ENCODE measurements at regions not wholly inside any gene's neighbourhood (a gene's known extent, or its start where the extent isn't known, plus 50 kb on each side); places are given as distances from the start of the nearest gene placed in this dataset.

- no peak for DNase-seq
Observed at GRCh38 chr4:189305500-189305899, 635.2 kb upstream of the FRG1 start.

GRCh38 chr4:189311251-189311650, 629.4 kb upstream of the FRG1 start:
- DNase-seq = no peak

GRCh38 chr4:189313064-189313463, 627.6 kb upstream of the FRG1 start:
- DNase-seq = no peak

GRCh38 chr4:189313861-189314513, 626.7 kb upstream of the FRG1 start:
- no peak for DNase-seq

- no peak for DNase-seq
Observed at GRCh38 chr4:189322426-189322825, 618.2 kb upstream of the FRG1 start.

- no peak for DNase-seq
Observed at GRCh38 chr4:189341881-189342280, 598.8 kb upstream of the FRG1 start.

GRCh38 chr4:189355590-189355989, 585.1 kb upstream of the FRG1 start:
- DNase-seq = no peak

- DNase-seq = no peak
Observed at GRCh38 chr4:189362364-189362763, 578.3 kb upstream of the FRG1 start.

- DNase-seq = no peak
Observed at GRCh38 chr4:189364032-189364449, 576.6 kb upstream of the FRG1 start.

- DNase-seq = no peak
Observed at GRCh38 chr4:189365451-189365850, 575.2 kb upstream of the FRG1 start.

GRCh38 chr4:189367832-189368231, 572.8 kb upstream of the FRG1 start:
- DNase-seq = no peak

- DNase-seq = no peak
Observed at GRCh38 chr4:189374176-189374575, 566.5 kb upstream of the FRG1 start.

- DNase-seq = no peak
Observed at GRCh38 chr4:189376901-189377300, 563.8 kb upstream of the FRG1 start.

- no peak for DNase-seq
Observed at GRCh38 chr4:189377569-189377968, 563.1 kb upstream of the FRG1 start.

- DNase-seq = no peak
Observed at GRCh38 chr4:189385098-189385497, 555.6 kb upstream of the FRG1 start.

- no peak for DNase-seq
Observed at GRCh38 chr4:189385579-189385978, 555.1 kb upstream of the FRG1 start.

GRCh38 chr4:189396435-189396834, 544.2 kb upstream of the FRG1 start:
- DNase-seq = no peak

- DNase-seq = no peak
Observed at GRCh38 chr4:189404271-189404670, 536.4 kb upstream of the FRG1 start.

- no peak for DNase-seq
Observed at GRCh38 chr4:189409158-189409557, 531.5 kb upstream of the FRG1 start.

- no peak for DNase-seq
Observed at GRCh38 chr4:189414021-189414420, 526.7 kb upstream of the FRG1 start.

- DNase-seq = no peak
Observed at GRCh38 chr4:189420572-189420971, 520.1 kb upstream of the FRG1 start.

GRCh38 chr4:189436207-189436606, 504.5 kb upstream of the FRG1 start:
- no peak for DNase-seq

- DNase-seq = no peak
Observed at GRCh38 chr4:189440716-189441115, 500.0 kb upstream of the FRG1 start.

- DNase-seq = no peak
Observed at GRCh38 chr4:189443341-189443740, 497.3 kb upstream of the FRG1 start.

- no peak for DNase-seq
Observed at GRCh38 chr4:189445613-189446012, 495.1 kb upstream of the FRG1 start.

- DNase-seq = no peak
Observed at GRCh38 chr4:189463734-189464133, 476.9 kb upstream of the FRG1 start.
